H9 (cell line): ENCODE measurements at regions not wholly inside any gene's neighbourhood (a gene's known extent, or its start where the extent isn't known, plus 50 kb on each side); places are given as distances from the start of the nearest gene placed in this dataset.

Source experiments
- DNase-seq: peaks from one replicate; pipeline ENCODE4 v3.0.0-alpha.2; 2017
- H2AFZ ChIP-seq: one replicate; pipeline ENCODE4 v1.6.1; 2013; ENCODE audit warnings: mild to moderate bottlenecking, low read length, control low read depth, moderate library complexity
- H2AK5ac ChIP-seq: 2 replicates; pipeline ENCODE4 v1.6.1; 2013; ENCODE audit warnings: low read length, control low read depth, mixed read lengths; ENCODE audit not compliant: insufficient read length
- H2BK120ac ChIP-seq: one replicate; pipeline ENCODE4 v1.6.1; 2013; ENCODE audit warnings: low read depth, mild to moderate bottlenecking, low read length, control low read depth, inconsistent platforms; ENCODE audit not compliant: poor library complexity, severe bottlenecking
- H2BK12ac ChIP-seq: 2 replicates; pipeline ENCODE4 v1.6.1; 2013; ENCODE audit warnings: low read length, control low read depth, mixed read lengths, low read depth; ENCODE audit not compliant: insufficient read length
- H2BK15ac ChIP-seq: 2 replicates; pipeline ENCODE4 v1.6.1; 2013; ENCODE audit warnings: low read depth, low read length, control low read depth
- H2BK20ac ChIP-seq: one replicate; pipeline ENCODE4 v1.6.1; 2013; ENCODE audit warnings: low read depth, mild to moderate bottlenecking, low read length, control low read depth, inconsistent platforms; ENCODE audit not compliant: poor library complexity, severe bottlenecking
- H2BK5ac ChIP-seq: 2 replicates; pipeline ENCODE4 v1.6.1; 2013; ENCODE audit warnings: low read length, control low read depth, mixed read lengths; ENCODE audit not compliant: insufficient read length
- H3K14ac ChIP-seq: 2 replicates; pipeline ENCODE4 v1.6.1; 2013; ENCODE audit warnings: low read length, control low read depth; ENCODE audit not compliant: insufficient read depth
- H3K18ac ChIP-seq: 2 replicates; pipeline ENCODE4 v1.6.1; 2013; ENCODE audit warnings: low read depth, mild to moderate bottlenecking, mixed read lengths, low read length, control low read depth; ENCODE audit not compliant: insufficient read length
- H3K23ac ChIP-seq: 2 replicates; pipeline ENCODE4 v1.6.1; 2013; ENCODE audit warnings: low read length, control low read depth, mixed read lengths, low read depth; ENCODE audit not compliant: insufficient read length
- H3K23me2 ChIP-seq: 2 replicates; pipeline ENCODE4 v1.6.1; 2013; ENCODE audit warnings: low read depth, mild to moderate bottlenecking, mixed read lengths, low read length, control low read depth; ENCODE audit not compliant: insufficient read length, poor library complexity, severe bottlenecking
- H3K27ac ChIP-seq: 2 replicates; pipeline ENCODE4 v1.5.1; 2013; ENCODE audit warnings: low read length, control low read depth, mixed read lengths, low read depth; ENCODE audit not compliant: insufficient read length
- H3K27me3 ChIP-seq: 2 replicates; pipeline ENCODE4 v1.6.1; 2013; ENCODE audit warnings: low read length, control low read depth, inconsistent platforms; ENCODE audit not compliant: insufficient read depth
- H3K4ac ChIP-seq: 2 replicates; pipeline ENCODE4 v1.6.1; 2013; ENCODE audit warnings: low read depth, mild to moderate bottlenecking, control low read depth, inconsistent platforms, low read length, moderate library complexity
- H3K4me1 ChIP-seq: 2 replicates; pipeline ENCODE4 v1.6.1; 2013; ENCODE audit warnings: low read length, control low read depth, inconsistent platforms; ENCODE audit not compliant: insufficient read depth
- H3K4me2 ChIP-seq: 2 replicates; pipeline ENCODE4 v1.6.1; 2013; ENCODE audit warnings: low read length, control low read depth, mixed read lengths; ENCODE audit not compliant: insufficient read length, insufficient read depth
- H3K56ac ChIP-seq: 2 replicates; pipeline ENCODE4 v1.6.1; 2013; ENCODE audit warnings: low read depth, mild to moderate bottlenecking, mixed read lengths, low read length, control low read depth; ENCODE audit not compliant: insufficient read length
- H3K79me1 ChIP-seq: 2 replicates; pipeline ENCODE4 v1.6.1; 2013; ENCODE audit warnings: low read depth, mild to moderate bottlenecking, moderate library complexity, low read length, control low read depth, inconsistent platforms; ENCODE audit not compliant: insufficient read depth, poor library complexity, severe bottlenecking
- H3K79me2 ChIP-seq: 2 replicates; pipeline ENCODE4 v1.6.1; 2013; ENCODE audit warnings: low read length, control low read depth, inconsistent platforms; ENCODE audit not compliant: insufficient read depth
- H3K9ac ChIP-seq: 2 replicates; pipeline ENCODE4 v1.6.1; 2013; ENCODE audit warnings: low read length, control low read depth, mixed read lengths; ENCODE audit not compliant: insufficient read length; ENCODE audit errors: extremely low read depth
- H3K9me3 ChIP-seq: one replicate; pipeline ENCODE4 v1.6.1; 2013; ENCODE audit warnings: low read depth, low read length, inconsistent platforms; ENCODE audit not compliant: control insufficient read depth
- H3T11ph ChIP-seq: one replicate; pipeline ENCODE4 v1.6.1; 2013; ENCODE audit warnings: mild to moderate bottlenecking, low read length, control low read depth, inconsistent platforms
- H4K20me1 ChIP-seq: one replicate; pipeline ENCODE4 v1.6.1; 2013; ENCODE audit not compliant: control insufficient read depth, insufficient read length, insufficient read depth
- H4K5ac ChIP-seq: 2 replicates; pipeline ENCODE4 v1.6.1; 2013; ENCODE audit warnings: low read depth, mild to moderate bottlenecking, mixed read lengths, low read length, control low read depth; ENCODE audit not compliant: insufficient read length
- H4K8ac ChIP-seq: replicated peaks from 2 replicates; pipeline ENCODE4 v1.6.1; 2013; ENCODE audit warnings: low read length, control low read depth, mixed read lengths, low read depth; ENCODE audit not compliant: insufficient read length
- H4K91ac ChIP-seq: 2 replicates; pipeline ENCODE4 v1.6.1; 2013; ENCODE audit warnings: low read depth, mild to moderate bottlenecking, moderate library complexity, mixed read lengths, low read length, control low read depth; ENCODE audit not compliant: insufficient read length
- H3K27ac Mint-ChIP-seq, 3 experiments: 2 replicates in 2 of 3; 3 replicates in 1 of 3; pipeline ENCODE4 v1.8.0; 2020 to 2021; ENCODE audit warnings: mixed read lengths in 3 of 3, mild to moderate bottlenecking in 1 of 3, moderate library complexity in 1 of 3
- H3K27me3 Mint-ChIP-seq: 2 replicates; pipeline ENCODE4 v1.8.0; 2021; ENCODE audit warnings: low read depth, mild to moderate bottlenecking, moderate library complexity, mixed read lengths
- H3K36me3 Mint-ChIP-seq, 3 experiments: 2 replicates in 2 of 3; 3 replicates in 1 of 3; pipeline ENCODE4 v1.8.0; 2020 to 2021; ENCODE audit warnings: low read depth in 3 of 3, mixed read lengths in 3 of 3; ENCODE audit not compliant: insufficient read depth in 1 of 3
- H3K4me1 Mint-ChIP-seq, 2 experiments: 2 replicates each; pipeline ENCODE4 v1.8.0; 2020; ENCODE audit warnings: mixed read lengths in 2 of 2
- H3K4me3 Mint-ChIP-seq, 2 experiments: 2 replicates in 1 of 2; 3 replicates in 1 of 2; pipeline ENCODE4 v1.8.0; 2020 to 2021; ENCODE audit warnings: mild to moderate bottlenecking in 2 of 2, mixed read lengths in 2 of 2, moderate library complexity in 1 of 2
- H3K9me3 Mint-ChIP-seq, 2 experiments: 2 replicates in 1 of 2; 3 replicates in 1 of 2; pipeline ENCODE4 v1.8.0; 2020; ENCODE audit warnings: mild to moderate bottlenecking in 2 of 2, mixed read lengths in 2 of 2, moderate library complexity in 1 of 2
- CTCF ChIP-seq: fragments of 200-600 bp; sonication (generic); conservative IDR thresholded peaks from 3 replicates; pipeline ENCODE4 v1.8.0; 2021; ENCODE audit warnings: antibody characterized with exemption, mild to moderate bottlenecking
- WGBS: extraction: QIAGEN DNeasy Blood & Tissue Kit; methylation state at CpG from one replicate; pipeline ENCODE4 v1.1.7; 2013; ENCODE audit warnings: missing lambda C conversion rate, low lambda C conversion rate, mixed read lengths; ENCODE audit not compliant: insufficient read length; ENCODE audit errors: extremely low coverage; 5-methylcytosine and 5-hydroxymethylcytosine counted together

- H3K4me1 ChIP-seq: no peaks in the 10 kb centered on the region
- H3K23ac ChIP-seq: no peak overlapping the region
- Mint-ChIP-seq H3K27ac (no peak overlapping the region), H3K4me3 (no peak overlapping the region), H3K36me3 (no peaks in the 10 kb centered on the region), H3K9me3 (no peaks in the 10 kb centered on the region; a peak in 1 of 5 replicates), H3K27me3 (peaks cover 4% of the 10 kb centered on the region), H3K4me1 (peaks cover 3 to 6% of the 10 kb centered on the region in 2 experiments; a peak in 3 of 4 replicates)
- H2BK12ac ChIP-seq: no peak overlapping the region
- H2BK20ac ChIP-seq: no peak overlapping the region
- no peak for TF ChIP-seq CTCF
- no CpG with 5 or more reads among the region's 4 CpGs for WGBS
- no peaks in the 10 kb centered on the region for H3K79me2 ChIP-seq
- no peak overlapping the region for H4K91ac ChIP-seq
- no peak overlapping the region for H3T11ph ChIP-seq
- H3K4ac ChIP-seq: no peak overlapping the region
- H4K5ac ChIP-seq: no peak overlapping the region
- no peak overlapping the region for H2BK15ac ChIP-seq
- H3K27ac ChIP-seq: no peak overlapping the region
- no peaks in the 10 kb centered on the region for H3K27me3 ChIP-seq
- H4K20me1 ChIP-seq: no peaks in the 10 kb centered on the region
- no peaks in the 10 kb centered on the region for H3K79me1 ChIP-seq
- H3K9ac ChIP-seq: no peak overlapping the region
- no peak overlapping the region for H2AK5ac ChIP-seq
- no peak overlapping the region for H2BK5ac ChIP-seq
- no peak overlapping the region for H3K18ac ChIP-seq
- H2BK120ac ChIP-seq: no peak overlapping the region
- no peak overlapping the region for H4K8ac ChIP-seq
- no peak for DNase-seq
- H3K14ac ChIP-seq: no peak overlapping the region
- H3K23me2 ChIP-seq: no peaks in the 10 kb centered on the region
- H3K56ac ChIP-seq: no peak overlapping the region
- H3K9me3 ChIP-seq: no peaks in the 10 kb centered on the region
- H3K4me2 ChIP-seq: no peak overlapping the region
- no peak overlapping the region for H2AFZ ChIP-seq
Measured at GRCh38 chr10:34884272-34884952, 69.3 kb upstream of the PARD3 start.
